ENCODE measurements at regions not wholly inside any gene's neighbourhood (a gene's known extent, or its start where the extent isn't known, plus 50 kb on each side); places are given as distances from the start of the nearest gene placed in this dataset.

- Histone ChIP-seq H3K14ac (ENCODE audit: insufficient read length) (no peak overlapping the region), H3K4me3 (ENCODE audit: extremely low read depth in 1 of 4, insufficient read depth in 2 of 4, low read depth in 3 of 4, low read length in 4 of 4) (no peak overlapping the region), H3K23me2 (ENCODE audit: low read depth, low read length) (no peaks in the 10 kb centered on the region), H3K56ac (replicated peaks; ENCODE audit: insufficient read length, low read depth, low read length) (no peak overlapping the region), H3K18ac (ENCODE audit: extremely low read depth, low read length) (no peak overlapping the region; the same call in 1 of the 2 replicates), H3K9ac (replicated peaks in 1 of 4; ENCODE audit: extremely low read depth in 1 of 4, low read depth in 3 of 4, low read length in 3 of 4) (no peak overlapping the region), H4K8ac (ENCODE audit: extremely low read depth, insufficient read depth, low read length) (no peak overlapping the region), H3K23ac (ENCODE audit: insufficient read length) (no peak overlapping the region), H3K4me2 (ENCODE audit: insufficient read depth in 1 of 2, low read depth in 2 of 2, low read length in 2 of 2) (no peak overlapping the region), H4K20me1 (replicated peaks in 1 of 2; ENCODE audit: control insufficient read depth in 1 of 2, insufficient read depth in 2 of 2, low read length in 2 of 2) (no peaks in the 10 kb centered on the region), H3K27me3 (replicated peaks in 1 of 4; ENCODE audit: control insufficient read depth in 3 of 4, extremely low read depth in 1 of 4, insufficient read depth in 3 of 4, low read length in 3 of 4) (no peaks in the 10 kb centered on the region), H2BK20ac (ENCODE audit: low read length) (no peak overlapping the region), H3K4ac (replicated peaks; ENCODE audit: insufficient read length, low read depth, low read length) (no peak overlapping the region), H2BK120ac (replicated peaks; ENCODE audit: low read depth, low read length) (no peak overlapping the region), H4K91ac (replicated peaks; ENCODE audit: insufficient read length, low read length) (no peak overlapping the region), H3K27ac (ENCODE audit: low read depth, low read length) (no peak overlapping the region), H2AFZ (ENCODE audit: low read length) (no peak overlapping the region), H3K36me3 (ENCODE audit: control insufficient read depth in 2 of 4, insufficient read depth in 4 of 4, low read length in 3 of 4) (no peaks in the 10 kb centered on the region), H3K9me3 (ENCODE audit: insufficient read depth in 2 of 2, low read depth in 1 of 2, low read length in 1 of 2) (no peaks in the 10 kb centered on the region), H3K79me2 (ENCODE audit: control insufficient read depth in 1 of 2, insufficient read depth in 2 of 2, low read length in 2 of 2) (no peaks in the 10 kb centered on the region), H2BK12ac (ENCODE audit: low read depth, low read length) (no peak overlapping the region), H3K79me1 (ENCODE audit: low read depth, low read length) (no peaks in the 10 kb centered on the region), H2AK5ac (ENCODE audit: low read depth, low read length) (no peak overlapping the region), H2BK5ac (ENCODE audit: low read depth, low read length) (no peak overlapping the region), H3K4me1 (replicated peaks in 1 of 4; ENCODE audit: control insufficient read depth in 3 of 4, insufficient read depth in 4 of 4, low read length in 3 of 4) (no peaks in the 10 kb centered on the region), H2BK15ac (ENCODE audit: low read length) (no peak overlapping the region), H4K5ac (ENCODE audit: insufficient read length, low read depth, low read length) (no peak overlapping the region)
- POLR2A ChIA-PET (ENCODE audit: partially characterized antibody), result no interaction called here
- CTCF ChIA-PET (ENCODE audit: partially characterized antibody), result no interaction called here
- DNase-seq (ENCODE audit: low read depth in 1 of 2, low spot score in 2 of 2) (no peak), FAIRE-seq (no peak)
- WGBS, 2 experiments (ENCODE audit: extremely low coverage in 1 of 2, insufficient coverage in 1 of 2, insufficient read length in 1 of 2, insufficient replicate concordance in 2 of 2, low coverage in 1 of 2, low lambda C conversion rate in 2 of 2, missing lambda C conversion rate in 1 of 2), result 100% methylated on average over 2 of the region's 2 CpGs; no CpG with 5 or more reads in 1 of the 2 experiments
- TF ChIP-seq ATF3 (IDR thresholded peaks at IDR 0.05; ENCODE audit: insufficient read depth, low read depth, low read length) (no peak), ATF2 (IDR thresholded peaks at IDR 0.05; ENCODE audit: low read length) (no peak), RBBP5 (IDR thresholded peaks at IDR 0.05; ENCODE audit: borderline replicate concordance, low read depth, low read length) (no peak), GTF2F1 (IDR thresholded peaks at IDR 0.05; ENCODE audit: borderline replicate concordance, low read depth, low read length) (no peak), RXRA (IDR thresholded peaks at IDR 0.05; ENCODE audit: insufficient read depth, low read depth, low read length) (no peak), SAP30 (IDR thresholded peaks at IDR 0.05; ENCODE audit: insufficient read depth, insufficient replicate concordance, low read length) (no peak), CBX8 (IDR thresholded peaks at IDR 0.05; ENCODE audit: borderline replicate concordance, low read depth, low read length) (no peak)
Measured at GRCh38 chr1:79105500-79105899, 99.0 kb upstream of the ADGRL4 start.

Measured in H1 (cell line).